GM18907 (cell line): ENCODE measurements at regions not wholly inside any gene's neighbourhood (a gene's known extent, or its start where the extent isn't known, plus 50 kb on each side); places are given as distances from the start of the nearest gene placed in this dataset.
"Not testable (repeated sequence)": the region's sequence is repeated elsewhere in the genome, so short reads cannot be mapped to it uniquely, and the experiment has no call there.

Experiments used
- ATAC-seq: cut with Tn5 transposase; IDR thresholded peaks from one replicate; pipeline ENCODE4 v1.9.1; 2021; ENCODE audit warnings: mild to moderate bottlenecking, moderate library complexity; ENCODE audit not compliant: unreplicated experiment

DNA sequence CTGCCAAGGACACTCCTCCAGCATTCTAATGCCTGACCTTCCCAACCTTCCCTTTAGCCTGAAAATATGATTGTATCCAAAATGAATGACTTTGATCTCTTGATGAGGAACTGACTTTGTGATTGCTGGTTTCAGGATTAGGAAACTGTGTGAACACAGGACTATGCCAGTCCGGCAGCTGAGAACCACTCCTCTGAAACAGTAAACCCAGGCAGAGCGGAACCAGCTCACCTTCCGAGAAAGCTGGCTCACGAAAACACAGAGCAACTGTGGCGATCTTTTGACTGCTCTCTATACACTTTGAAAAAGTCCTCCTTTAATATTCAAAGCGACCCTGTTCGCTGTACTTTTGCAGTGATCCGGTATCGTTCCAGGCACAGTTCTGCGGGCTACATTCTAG is 258.8 kb upstream of the IRS2 start:
- ATAC-seq: no peak

DNA sequence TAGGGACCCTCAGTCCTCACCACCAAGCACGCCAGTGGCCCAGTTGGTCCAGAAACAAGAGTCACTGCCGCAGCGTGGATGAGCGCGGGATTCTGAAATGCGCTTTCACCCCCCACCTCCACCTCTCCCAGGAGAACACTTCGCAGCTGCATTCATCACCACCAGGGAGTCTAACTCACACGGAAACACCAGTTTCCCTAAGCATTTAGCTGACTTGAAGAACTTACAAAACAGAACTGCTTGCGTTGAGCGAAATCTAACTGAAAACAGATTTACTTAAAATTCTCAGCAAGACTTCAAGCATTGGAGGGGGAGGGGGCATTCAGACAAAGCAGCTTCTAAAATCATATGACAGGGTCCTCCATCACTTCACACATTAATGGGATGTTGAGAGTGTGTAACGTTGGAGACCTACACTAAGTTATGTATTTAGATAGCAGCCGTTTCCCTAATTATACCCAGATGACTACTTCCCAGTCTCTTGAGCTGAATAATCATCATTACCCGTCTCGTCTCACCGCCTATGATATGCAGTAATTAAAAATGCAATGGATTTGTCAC is 258.2 kb upstream of the IRS2 start:
- ATAC-seq: no peak

DNA sequence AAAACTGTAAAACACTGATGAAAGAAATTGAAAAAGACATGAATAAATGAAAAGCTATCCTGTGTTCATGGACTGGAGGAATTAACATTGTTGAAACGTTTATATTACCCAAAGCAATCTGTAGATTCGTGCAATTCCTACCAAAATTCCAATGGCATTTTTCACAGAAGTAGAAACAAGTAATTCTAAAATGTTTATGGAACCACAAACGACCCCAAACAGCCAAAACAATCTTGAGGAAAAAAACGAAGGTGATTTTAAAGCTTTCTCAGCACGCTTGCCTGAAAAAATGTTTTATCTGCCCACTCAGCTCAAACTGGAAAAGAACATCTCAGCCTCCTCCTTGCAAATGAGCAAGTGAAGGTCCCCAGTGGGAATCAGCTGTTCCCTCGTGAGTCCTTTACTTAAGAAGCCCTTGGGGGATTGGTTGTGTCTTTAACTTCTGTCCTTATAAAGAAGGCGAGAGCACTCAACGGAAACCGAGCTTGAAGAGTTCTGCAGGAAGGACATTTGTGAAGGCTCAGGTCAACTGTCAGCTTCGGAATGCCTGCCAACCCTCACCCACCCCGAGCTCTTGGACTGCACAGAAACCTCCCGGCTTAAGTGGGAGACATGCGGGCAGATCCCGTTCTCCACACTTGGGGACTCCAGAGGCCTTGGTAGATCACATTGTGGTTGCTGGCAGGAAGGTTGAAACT is 256.0 kb upstream of the IRS2 start:
- ATAC-seq: no peak

DNA sequence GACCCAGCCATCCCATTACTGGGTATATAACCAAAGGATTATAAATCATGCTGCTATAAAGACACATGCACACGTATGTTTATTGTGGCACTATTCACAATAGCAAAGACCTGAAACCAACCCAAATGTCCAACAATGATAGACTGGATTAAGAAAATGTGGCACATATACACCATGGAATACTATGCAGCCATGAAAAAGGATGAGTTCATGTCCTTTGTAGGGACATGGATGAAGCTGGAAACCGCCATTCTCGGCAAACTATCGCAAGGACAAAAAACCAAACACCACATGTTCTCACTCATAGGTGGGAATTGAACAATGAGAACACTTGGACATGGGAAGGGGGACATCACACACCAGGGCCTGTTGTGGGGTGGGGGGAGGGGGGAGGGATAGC is 255.3 kb upstream of the IRS2 start:
- ATAC-seq: not testable (repeated sequence)

DNA sequence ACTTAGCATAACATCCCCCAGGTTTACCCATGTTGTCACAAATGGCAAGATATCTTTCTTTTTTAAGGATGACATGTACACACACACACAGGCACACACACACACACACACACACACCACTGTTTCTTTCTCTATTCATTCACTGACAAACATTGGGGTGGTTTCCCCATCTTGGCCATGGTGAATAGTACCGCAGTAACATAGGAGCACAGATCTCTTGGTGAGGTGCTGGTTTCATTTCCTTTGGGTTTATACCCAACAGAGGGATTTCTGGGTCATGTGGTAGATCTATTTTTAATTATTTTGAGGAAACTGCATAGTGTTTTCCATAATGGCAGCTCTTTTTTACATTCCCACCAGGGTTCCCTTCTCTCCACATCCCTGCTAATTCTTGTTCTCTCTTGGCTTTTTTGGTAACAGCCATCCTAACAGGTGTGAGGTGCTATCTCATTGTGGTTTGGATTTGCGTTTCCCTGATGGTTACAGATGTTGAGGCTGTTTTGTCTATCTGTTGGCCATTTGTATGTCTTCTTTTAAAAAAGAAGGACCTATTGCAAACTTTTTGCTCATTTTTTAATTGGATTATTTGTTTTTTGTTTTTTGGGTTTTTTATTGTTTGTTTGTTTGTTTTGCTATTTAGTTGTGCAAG is 251.7 kb upstream of the IRS2 start:
- no peak for ATAC-seq

DNA sequence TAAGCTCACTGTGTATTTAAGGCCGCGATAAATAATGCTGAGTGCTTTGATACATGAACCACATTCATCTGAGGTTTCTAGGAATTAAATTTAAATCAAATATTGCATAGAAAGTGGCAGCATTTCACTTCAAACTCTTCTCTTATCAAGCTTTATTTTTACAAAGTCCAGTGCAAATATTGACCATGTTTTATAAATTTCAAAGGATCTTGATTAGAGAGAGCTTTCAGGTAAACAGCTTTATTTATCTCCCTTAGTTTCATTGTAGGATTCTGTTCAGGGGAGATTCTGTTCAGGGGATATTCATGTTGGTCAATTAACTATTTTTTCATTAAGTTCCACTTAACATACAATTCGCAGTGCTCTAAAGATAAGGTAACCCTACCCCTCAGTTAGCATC is 249.7 kb upstream of the IRS2 start:
- ATAC-seq: no peak

DNA sequence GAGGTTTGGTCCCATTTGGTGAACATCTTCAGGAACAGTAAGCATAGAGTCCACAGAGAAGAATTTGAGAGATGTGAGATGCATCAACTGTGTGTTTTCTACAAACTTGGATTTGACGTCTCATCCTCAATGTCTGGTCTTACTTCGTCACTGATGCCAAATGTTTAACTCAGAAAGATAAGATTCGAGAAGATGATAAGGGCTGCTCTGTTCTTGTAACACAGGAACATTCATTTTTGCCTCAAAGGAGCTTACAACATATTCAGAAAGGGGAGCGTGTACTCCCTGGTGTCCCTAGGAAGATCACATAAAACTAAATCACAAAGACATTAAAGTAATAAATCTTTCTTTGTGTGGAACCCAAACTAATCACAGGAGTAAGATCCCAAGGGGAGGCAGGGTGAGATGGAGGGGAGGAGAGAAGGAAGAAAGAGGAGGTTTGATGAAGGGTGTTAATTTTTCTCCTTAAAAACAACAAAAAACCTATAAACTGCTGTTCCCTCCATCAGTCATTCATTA is 247.7 kb upstream of the IRS2 start:
- no peak for ATAC-seq

DNA sequence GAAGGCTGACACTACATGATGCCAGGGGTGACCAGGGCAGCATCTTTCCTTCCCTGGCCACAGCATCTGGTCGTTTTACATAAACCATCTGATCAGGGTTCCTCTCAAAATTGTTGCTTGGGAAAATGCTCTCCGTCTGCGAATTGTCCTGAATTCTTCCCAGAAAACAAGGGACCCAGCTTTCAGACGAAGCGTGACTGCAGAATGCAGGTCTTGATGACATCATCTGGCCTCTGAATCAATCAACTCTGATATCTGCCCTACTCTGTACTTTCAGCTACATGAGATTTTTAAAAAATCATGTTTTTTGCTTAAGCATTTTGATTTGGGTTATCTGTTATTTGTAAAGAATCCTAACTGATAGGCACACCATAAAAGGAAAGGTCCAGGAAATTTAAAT is 246.6 kb upstream of the IRS2 start:
- ATAC-seq: no peak

DNA sequence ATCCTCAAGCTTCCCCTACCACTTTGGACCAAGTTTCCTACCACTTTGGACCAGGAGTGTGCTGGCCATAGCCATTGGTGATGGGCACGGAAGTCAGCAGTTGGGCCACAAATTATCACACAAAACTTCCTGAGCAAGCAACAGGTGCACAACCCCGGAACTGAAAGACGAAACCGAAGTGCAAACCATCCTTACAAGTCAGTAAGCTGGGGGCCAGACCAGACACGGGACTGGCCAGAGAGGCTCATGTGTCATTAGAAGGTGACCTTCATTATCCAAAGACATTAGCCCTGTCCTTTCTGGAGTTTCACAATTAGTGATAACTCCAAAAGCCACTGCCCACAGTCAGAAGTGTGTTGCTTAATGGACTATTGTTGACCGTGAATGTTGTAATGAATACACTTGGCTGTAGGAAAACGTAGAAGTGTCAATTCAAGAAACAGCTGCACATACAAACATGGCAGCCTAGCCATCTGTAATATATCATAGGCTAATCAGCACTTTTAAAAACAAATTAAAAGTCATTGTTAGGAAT is 244.1 kb upstream of the IRS2 start:
- ATAC-seq: no peak

DNA sequence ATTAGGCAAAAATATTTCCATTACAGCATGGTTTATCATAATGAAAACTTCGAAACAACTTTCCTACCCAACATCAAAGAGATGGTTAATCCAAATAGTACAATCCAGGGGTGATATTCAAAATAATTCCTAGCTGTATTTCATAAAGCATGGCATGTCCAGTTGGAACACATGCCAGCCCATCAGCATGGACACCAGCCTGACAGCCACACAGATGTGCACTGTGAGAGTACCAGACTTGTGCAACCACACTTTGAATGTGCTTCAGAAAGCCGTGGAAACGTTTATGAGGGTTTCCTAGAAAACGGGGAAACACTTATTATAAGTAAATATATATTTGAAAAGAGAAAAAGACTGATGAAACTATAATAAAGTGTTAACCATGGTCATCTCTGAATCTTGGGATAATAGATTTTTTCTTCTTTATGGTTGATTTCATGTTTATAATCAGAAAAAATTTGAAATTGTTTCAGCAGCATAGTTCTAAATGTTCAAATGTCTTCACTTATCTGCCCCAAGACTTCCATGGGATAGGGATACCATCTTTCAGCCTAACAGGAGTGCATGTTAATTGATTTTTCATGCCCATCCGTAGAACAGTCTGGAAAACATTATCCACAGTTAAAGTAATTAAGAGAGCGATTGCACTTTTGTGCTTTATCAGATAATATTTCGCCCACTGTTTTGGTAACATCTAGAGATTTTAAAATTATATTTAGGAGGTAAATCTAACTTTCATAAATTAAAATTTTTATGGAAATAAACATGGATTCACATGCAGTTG is 242.6 kb upstream of the IRS2 start:
- ATAC-seq: no peak

DNA sequence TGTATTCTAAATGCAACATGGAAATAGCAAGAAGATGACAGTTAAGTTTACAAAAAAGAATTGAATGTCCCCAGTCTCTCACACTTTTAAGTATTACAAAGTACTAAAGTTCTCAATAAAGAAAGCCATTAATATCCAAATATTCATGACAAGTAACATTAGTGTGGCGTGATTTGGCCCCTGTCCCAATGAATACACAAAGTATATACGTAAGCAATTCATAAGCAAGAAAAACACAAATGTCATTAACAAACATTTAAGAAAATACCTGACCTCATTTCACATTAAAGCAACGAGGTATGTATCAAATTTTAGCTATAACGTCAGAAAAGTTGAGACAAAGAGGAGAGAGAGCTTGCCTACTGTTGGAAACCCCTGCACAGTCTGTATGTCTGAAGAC is 241.9 kb upstream of the IRS2 start:
- no peak for ATAC-seq

DNA sequence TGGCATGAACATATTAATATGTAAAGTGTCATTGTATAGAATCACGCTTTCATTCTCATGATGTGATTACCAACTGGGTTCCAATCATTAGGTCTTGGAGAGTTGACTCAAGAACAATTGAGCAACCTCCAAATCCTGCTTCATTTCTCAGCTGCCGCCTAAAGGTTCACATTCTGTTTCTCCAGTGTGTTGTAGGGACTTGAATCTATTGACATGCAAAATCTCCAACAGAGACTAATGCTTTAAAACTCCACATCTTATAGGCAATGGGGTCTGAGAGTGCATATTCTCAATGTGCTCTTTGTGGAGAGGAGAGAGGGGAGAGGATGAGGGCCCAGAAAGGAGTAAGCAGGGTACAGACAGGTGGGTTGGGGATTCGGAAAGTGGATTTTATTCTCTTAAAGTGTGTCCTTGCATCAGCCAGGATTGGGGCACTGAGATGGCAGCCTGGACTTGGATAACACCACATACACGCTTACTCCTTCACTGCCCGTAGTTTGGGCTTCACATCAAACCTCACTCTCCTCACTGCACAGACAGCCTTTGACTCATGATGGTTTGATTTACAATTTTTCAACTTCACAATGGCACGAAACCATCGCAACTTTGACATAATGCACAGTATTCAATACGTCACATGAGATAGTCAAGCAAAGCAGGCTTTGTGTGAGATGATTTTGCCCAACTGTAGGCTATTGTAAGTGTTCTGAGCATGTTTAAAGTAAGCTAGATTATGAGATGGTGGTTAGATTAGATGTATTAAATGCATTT is 241.3 kb upstream of the IRS2 start:
- no peak for ATAC-seq

DNA sequence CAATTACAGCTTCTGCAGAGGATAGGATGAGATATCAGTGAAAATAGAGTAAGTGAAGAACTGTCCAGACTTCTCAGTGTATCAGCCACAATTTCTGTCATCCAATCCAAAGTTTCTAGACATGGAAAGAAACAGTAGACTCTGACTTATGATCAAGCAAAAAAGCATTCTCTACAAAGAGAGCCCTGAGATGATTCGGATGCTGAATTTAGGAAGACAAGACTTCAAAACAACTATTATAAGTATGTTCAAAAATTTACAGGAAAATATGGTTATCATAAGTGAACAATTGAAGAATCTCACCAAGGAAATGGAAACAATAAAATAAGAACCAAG is 238.2 kb upstream of the IRS2 start:
- ATAC-seq: no peak

DNA sequence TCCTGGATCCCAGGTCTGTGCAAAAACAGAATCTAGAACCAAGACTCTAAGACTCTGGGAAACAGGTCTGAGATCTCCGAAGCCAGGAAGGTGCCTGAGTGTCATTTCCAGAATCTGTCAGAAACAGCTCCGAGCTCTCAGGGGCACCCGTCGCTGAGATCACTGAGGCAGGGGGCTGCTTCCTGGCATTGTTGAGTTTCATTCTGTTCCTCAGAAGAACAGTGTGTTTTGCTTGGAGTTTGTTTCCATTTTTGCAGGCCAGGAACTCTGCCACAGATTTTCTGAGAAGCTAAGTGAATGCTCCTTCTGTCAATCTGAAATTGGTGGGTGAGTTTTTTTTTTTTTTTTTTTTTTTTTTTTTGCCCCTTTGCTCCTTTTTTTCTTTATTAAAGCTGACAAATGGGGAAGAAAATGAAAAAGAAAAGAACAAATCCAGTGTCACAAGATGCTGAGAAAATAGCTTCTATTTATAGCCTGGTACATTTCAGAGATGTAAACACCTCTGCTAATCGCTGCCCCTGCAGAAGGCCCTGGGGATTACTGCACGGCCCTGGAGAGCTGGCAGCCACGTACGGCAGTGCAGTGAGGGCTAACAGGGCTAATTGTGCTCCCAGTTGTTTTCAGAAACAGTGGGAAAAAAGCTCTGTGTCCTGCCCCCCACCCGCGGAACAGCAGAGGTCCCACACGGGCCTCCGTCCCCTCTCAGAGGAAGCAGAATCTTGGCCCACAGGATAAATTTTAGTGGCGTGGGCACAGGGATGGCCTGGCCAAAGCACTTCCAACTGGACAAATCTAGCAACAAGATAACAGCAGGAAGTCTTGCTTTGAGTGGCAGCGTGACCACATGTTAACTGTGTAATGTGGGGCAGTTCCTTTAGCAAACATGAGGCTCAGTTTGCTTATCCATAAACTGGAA is 237.6 kb upstream of the IRS2 start:
- ATAC-seq: no peak

DNA sequence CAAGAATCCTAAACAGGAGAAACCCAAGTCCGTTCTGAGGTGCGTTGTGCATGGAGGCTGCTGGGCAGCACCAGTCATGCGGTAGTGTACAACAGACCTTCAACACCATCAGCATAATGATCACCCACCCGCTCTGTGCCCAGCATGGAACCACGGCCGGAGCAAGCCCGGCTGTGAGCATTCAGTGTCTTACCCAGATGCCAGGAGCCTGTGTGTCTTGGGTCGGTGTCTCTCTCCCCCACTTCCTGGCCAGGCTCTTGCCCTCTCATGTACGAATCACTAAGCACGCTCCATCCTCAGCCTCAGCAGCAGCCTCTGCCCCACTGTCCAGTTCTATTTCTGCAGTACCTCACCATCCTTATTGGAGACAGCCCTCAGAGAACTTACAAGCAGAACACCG is 231.6 kb upstream of the IRS2 start:
- ATAC-seq: no peak

DNA sequence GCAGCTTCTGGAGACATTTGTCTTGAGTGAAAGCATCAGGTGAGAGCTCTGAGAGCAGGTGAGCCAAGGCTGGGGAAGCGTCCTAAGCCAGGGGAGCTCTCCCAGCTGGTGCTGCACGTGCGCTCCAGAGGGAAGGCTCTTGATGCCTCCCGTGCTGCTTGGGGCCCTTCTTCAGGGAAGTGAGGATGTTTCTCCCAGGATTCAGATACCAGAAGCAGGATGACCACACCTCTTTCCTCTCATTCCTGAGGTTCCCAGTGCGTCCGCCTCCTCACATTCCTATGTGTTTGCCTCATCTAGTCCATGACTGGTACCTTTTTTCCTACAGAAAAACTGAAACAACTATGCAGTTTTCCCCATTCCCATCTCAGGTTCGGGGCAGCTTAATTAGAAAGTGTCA is 231.0 kb upstream of the IRS2 start:
- ATAC-seq: no peak

DNA sequence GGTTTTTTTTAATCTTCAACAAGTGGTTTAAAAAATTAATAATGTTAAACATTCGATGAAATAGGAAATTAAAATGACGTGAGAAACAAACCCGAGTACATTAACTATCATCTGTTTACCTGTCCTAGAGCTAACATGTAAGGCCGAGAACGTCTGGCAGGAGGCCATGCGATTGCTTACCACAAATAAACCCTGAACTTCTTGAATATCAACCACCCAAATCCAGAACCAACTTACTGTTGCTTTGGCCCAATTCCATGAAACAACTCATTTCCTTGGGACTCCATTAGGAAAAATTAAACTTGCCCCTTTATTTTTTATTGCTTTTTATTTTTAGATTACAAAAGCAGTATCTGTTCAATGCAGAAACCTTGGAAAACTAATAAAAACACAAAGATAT is 228.9 kb upstream of the IRS2 start:
- no peak for ATAC-seq

DNA sequence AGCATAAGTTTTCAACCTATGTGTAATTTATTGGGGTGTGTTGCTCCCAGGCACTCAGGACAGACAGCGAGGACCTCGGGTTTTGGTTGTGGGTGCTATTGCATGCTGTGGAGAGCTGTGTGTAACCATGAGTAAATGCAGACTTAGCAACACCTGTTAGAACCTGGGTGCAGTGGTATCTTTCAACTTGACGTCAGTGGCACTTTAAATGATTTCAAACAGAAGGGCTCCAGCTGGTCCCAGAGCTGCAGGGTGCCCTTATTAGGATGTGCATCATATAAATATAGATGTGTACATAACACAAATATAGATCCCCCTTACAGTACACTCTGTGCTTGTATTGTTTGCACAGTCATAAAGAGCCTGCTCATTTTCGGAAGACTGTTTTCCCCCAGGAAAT is 228.3 kb upstream of the IRS2 start:
- no peak for ATAC-seq

DNA sequence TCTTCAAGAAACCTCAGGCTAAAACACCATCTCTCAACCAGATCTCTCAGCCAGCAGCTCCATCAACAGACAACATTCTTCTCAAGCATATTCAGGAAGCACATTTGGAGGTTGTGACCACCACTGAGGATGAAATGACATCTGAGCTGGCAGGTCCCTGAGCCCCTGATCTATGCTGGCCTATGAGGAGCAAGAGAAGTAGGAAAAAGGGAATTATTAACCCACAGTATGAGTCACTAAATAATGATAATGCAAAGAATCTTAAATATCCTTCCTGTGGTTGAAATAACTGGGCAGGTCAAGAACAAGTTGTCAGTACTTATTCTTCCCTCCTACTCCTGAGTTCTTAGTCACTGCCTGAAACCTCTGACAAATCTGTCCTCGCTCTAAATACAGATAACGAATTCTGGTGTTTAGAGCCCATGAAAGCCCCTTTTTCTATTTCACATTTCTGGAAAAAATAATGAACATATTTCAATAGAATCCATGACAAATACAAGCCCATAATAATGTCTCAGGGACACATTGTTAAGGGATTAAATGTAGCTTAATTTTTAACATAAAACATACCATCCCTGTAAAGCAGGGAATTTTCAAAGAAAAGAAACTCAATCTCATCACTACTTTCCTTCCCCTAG is 225.8 kb upstream of the IRS2 start:
- ATAC-seq: no peak
